A673 (cell line): ENCODE measurements at regions not wholly inside any gene's neighbourhood (a gene's known extent, or its start where the extent isn't known, plus 50 kb on each side); places are given as distances from the start of the nearest gene placed in this dataset.

ENCODE experiments used
- BruUV-seq: library from RNA; stranded (reverse); fragments of 400-500 nt; replicated peaks from 2 replicates; lab custom pipeline; 2021; lab: Mats Ljungman, UMichigan
- CTCF ChIA-PET: fragments of 300-600 bp; sonication (Branson Sonifier 250); formaldehyde crosslinking; loops from one replicate; lab custom pipeline; 2022; ENCODE audit warnings: antibody characterized with exemption; lab: Charles Lee
- POLR2A ChIA-PET: fragments of 300-600 bp; sonication (Branson Sonifier 250); formaldehyde crosslinking; loops from one replicate; lab custom pipeline; 2022; ENCODE audit warnings: antibody characterized with exemption; ENCODE audit not compliant: low non-redundant PET; lab: Charles Lee
- DNase-seq: peaks from one replicate; pipeline ENCODE4 v3.0.0-alpha.2; 2015; ENCODE audit warnings: low spot score
- H3K27ac ChIP-seq: fragments of 200-600 bp; sonication (generic); 2 replicates; pipeline ENCODE4 v1.5.1; 2016; ENCODE audit warnings: mixed run types, low read depth, mild to moderate bottlenecking, mixed read lengths, antibody characterized with exemption, low read length; ENCODE audit not compliant: poor library complexity, severe bottlenecking
- H3K27me3 ChIP-seq: fragments of 200-600 bp; sonication (generic); replicated peaks from 2 replicates; pipeline ENCODE4 v1.6.1; 2017; ENCODE audit warnings: mixed run types, low read depth, mild to moderate bottlenecking, mixed read lengths, antibody characterized with exemption, low read length; ENCODE audit not compliant: insufficient read depth, poor library complexity
- H3K36me3 ChIP-seq: fragments of 200-600 bp; sonication (generic); 2 replicates; pipeline ENCODE4 v1.6.1; 2016; ENCODE audit warnings: mixed run types, mild to moderate bottlenecking, mixed read lengths, antibody characterized with exemption, low read length; ENCODE audit not compliant: insufficient read depth, poor library complexity, severe bottlenecking
- H3K4me1 ChIP-seq: fragments of 200-600 bp; sonication (generic); 2 replicates; pipeline ENCODE4 v1.6.1; 2017; ENCODE audit warnings: mixed run types, mild to moderate bottlenecking, mixed read lengths, antibody characterized with exemption, low read length; ENCODE audit not compliant: insufficient read depth, poor library complexity, severe bottlenecking
- H3K4me3 ChIP-seq: fragments of 200-600 bp; sonication (generic); 2 replicates; pipeline ENCODE4 v1.5.1; 2016; ENCODE audit warnings: low read depth, mixed run types, mild to moderate bottlenecking, mixed read lengths, low read length; ENCODE audit not compliant: poor library complexity, severe bottlenecking
- H3K9me3 ChIP-seq: fragments of 200-600 bp; sonication (generic); 2 replicates; pipeline ENCODE4 v1.6.1; 2016; ENCODE audit warnings: mixed run types, low read depth, mild to moderate bottlenecking, mixed read lengths, antibody characterized with exemption, low read length; ENCODE audit not compliant: poor library complexity, severe bottlenecking
- CTCF ChIP-seq: fragments of 300-800, 200-600 bp; sonication (generic); conservative IDR thresholded peaks from 2 replicates; pipeline ENCODE4 v1.5.1; 2017; ENCODE audit warnings: low read depth, mild to moderate bottlenecking, antibody characterized with exemption, low read length, moderate library complexity, mixed read lengths
- EZH2 ChIP-seq: fragments of 200-600 bp; sonication (generic); IDR thresholded peaks from 2 replicates; pipeline ENCODE4 v1.6.1; 2017; ENCODE audit warnings: borderline replicate concordance, low read depth, mild to moderate bottlenecking, mixed read lengths, antibody characterized with exemption, low read length; ENCODE audit not compliant: poor library complexity, severe bottlenecking
- intact Hi-C: fragments of 100-400 bp; cut with micrococcal nuclease; formaldehyde crosslinking; loops from one replicate; pipeline ENCODE4 v1.10.0; 2022; ENCODE audit not compliant: unreplicated experiment

GRCh38 chr9:80679916-80680315, 1009.4 kb downstream of the TLE1 start:
- Histone ChIP-seq H3K27me3 (no peaks in the 10 kb centered on the region), H3K36me3 (no peaks in the 10 kb centered on the region), H3K27ac (no peak overlapping the region), H3K4me3 (no peak overlapping the region), H3K4me1 (no peaks in the 10 kb centered on the region), H3K9me3 (no peaks in the 10 kb centered on the region)
- intact Hi-C loops = no loop called here
- no TSS peak for BruUV-seq
- ChIA-PET CTCF (no interaction called here), POLR2A (no interaction called here)
- DNase-seq = no peak
- TF ChIP-seq CTCF (no peak), EZH2 (no peak)

- intact Hi-C loops = no loop called here
- ChIA-PET POLR2A (no interaction called here), CTCF (no interaction called here)
- BruUV-seq = no TSS peak
- no peak for DNase-seq
- H3K4me1 ChIP-seq = no peaks in the 10 kb centered on the region
- no peak for TF ChIP-seq CTCF
- H3K36me3 ChIP-seq = no peaks in the 10 kb centered on the region
- H3K27me3 ChIP-seq = no peaks in the 10 kb centered on the region
- no peaks in the 10 kb centered on the region for H3K9me3 ChIP-seq
- no peak overlapping the region for H3K27ac ChIP-seq
- no peak overlapping the region for H3K4me3 ChIP-seq
These were observed 1010.4 kb downstream of the TLE1 start for GRCh38 chr9:80678906-80679305.

- no peaks in the 10 kb centered on the region for H3K4me1 ChIP-seq
- CTCF ChIA-PET = no interaction called here
- H3K36me3 ChIP-seq = no peaks in the 10 kb centered on the region
- H3K27me3 ChIP-seq = no peaks in the 10 kb centered on the region
- H3K9me3 ChIP-seq = no peaks in the 10 kb centered on the region
- H3K27ac ChIP-seq = no peak overlapping the region
- BruUV-seq = no TSS peak
- intact Hi-C loops = no loop called here
- no peak for DNase-seq
- TF ChIP-seq EZH2 (no peak), CTCF (no peak)
- POLR2A ChIA-PET = no interaction called here
- no peak overlapping the region for H3K4me3 ChIP-seq
These were observed 1015.9 kb downstream of the TLE1 start for GRCh38 chr9:80673496-80673895.
